Prostate gland (tissue), 2 donors: ENCODE measurements at regions not wholly inside any gene's neighbourhood (a gene's known extent, or its start where the extent isn't known, plus 50 kb on each side); places are given as distances from the start of the nearest gene placed in this dataset.

Source experiments
- CTCF ChIP-seq, 4 experiments: fragments of 200-600 bp in 2 of 4; fragments of 450-650 bp in 2 of 4; sonication (generic) in 2 of 4; IDR thresholded peaks; 1 replicate in 3 of 4; 2 replicates in 1 of 4; pipeline ENCODE4 v1.5.1; 2016 to 2019; ENCODE audit warnings: antibody characterized with exemption in 4 of 4, mild to moderate bottlenecking in 2 of 4, moderate library complexity in 2 of 4
- POLR2AphosphoS5 ChIP-seq: sonication (generic); formaldehyde crosslinking; IDR thresholded peaks from one replicate; pipeline ENCODE4 v1.6.1; 2017; ENCODE audit warnings: antibody characterized with exemption

DNA sequence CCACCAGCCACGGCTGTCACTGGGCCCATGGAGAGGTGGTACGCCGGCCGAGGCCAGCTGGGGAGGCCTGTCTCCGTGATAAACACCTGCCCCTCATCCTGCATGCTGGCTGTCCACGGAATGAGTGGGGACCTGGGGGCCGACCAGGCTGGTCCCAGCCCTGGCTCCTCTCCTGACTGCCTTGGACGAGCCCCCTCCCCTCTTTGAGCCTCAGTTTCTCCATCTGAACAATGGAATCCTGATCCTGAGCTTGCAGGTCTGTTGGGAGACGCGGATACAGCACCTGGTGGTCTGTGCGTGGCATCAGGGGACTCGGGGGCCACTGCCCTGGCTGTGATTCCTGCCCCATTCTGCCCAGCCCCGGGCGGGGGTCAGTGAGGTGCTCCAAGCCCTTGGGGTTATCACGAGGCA lies 109.9 kb downstream of the MICALL2 start:
- TF ChIP-seq CTCF (IDR thresholded peaks at IDR 0.05), result no peak
- no peak for TF ChIP-seq POLR2AphosphoS5
